K562 (cell line): ENCODE measurements at regions not wholly inside any gene's neighbourhood (a gene's known extent, or its start where the extent isn't known, plus 50 kb on each side); places are given as distances from the start of the nearest gene placed in this dataset.

Experiments used
- TBP ChIP-seq: optimal IDR thresholded peaks from 2 replicates; pipeline ENCODE3; 2011; ENCODE audit warnings: low read depth, low read length, improper control_type of control experiment
- ZFX ChIP-seq: sonication (generic); formaldehyde crosslinking; IDR thresholded peaks from 2 replicates; pipeline ENCODE4 v1.8.0; 2022; ENCODE audit warnings: mild to moderate bottlenecking, missing genetic modification reagents, moderate library complexity
- ZNF507 ChIP-seq: conservative IDR thresholded peaks from 2 replicates; pipeline ENCODE4 v1.6.1; 2017; ENCODE audit warnings: missing genetic modification characterization, missing compliant biosample characterization
- TF ChIP-seq, protein P1 (sequence below), 3 experiments: IDR thresholded peaks in 2 of 3; conservative IDR thresholded peaks in 1 of 3; 2 replicates each; pipeline ENCODE4 v1.5.1; 2011 to 2012; ENCODE audit warnings: low read length in 3 of 3, mild to moderate bottlenecking in 3 of 3, control low read depth in 2 of 3, improper control_type of control experiment in 1 of 3, inconsistent platforms in 1 of 3, low read depth in 1 of 3, mixed read lengths in 1 of 3, moderate library complexity in 1 of 3; ENCODE audit not compliant: insufficient read depth in 2 of 3
- TF ChIP-seq, protein P2 (sequence below): fragments of 250-450 bp; sonication (Bioruptor Pico); IDR thresholded peaks from 2 replicates; pipeline ENCODE4 v1.4.0; 2020; ENCODE audit warnings: mild to moderate bottlenecking, moderate library complexity
- TF ChIP-seq, protein P3 (sequence below): sonication (generic); formaldehyde crosslinking; IDR thresholded peaks from 2 replicates; pipeline ENCODE4 v1.8.0; 2023; ENCODE audit warnings: mild to moderate bottlenecking, missing genetic modification reagents

DNA sequence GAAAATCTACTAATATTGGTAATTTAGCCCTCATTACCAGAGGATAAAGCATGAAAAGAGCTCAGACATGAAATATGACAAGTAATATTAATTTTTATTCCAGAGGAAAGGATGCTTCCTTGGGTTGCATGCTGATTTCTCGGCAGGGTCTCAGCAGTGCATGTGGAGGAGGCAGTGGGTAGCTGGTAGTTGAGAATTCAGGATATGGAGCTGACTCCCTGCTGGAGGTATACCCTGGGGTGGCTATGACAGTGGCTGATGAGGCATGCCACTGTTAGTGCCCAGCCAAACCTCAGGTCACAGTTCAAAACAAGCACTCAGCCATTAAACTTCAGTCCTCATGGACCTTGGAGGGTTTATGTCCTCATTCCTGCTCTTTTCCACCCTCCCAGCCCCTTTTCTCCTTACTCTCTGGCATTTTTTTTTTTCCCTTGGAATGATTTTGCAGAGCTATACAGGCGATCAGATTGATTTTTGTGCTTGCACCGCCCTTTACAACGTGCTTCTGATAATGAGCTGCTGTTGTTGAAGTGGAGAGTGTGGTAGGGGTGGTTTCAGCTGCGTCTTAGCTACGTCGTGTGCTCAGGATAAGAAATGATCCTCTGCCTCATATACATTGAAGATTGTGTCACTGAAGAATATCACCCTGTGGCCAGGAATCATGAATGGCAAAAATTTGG lies 761.9 kb upstream of the MMS22L start:
- TF ChIP-seq ZFX (CRISPR knock-in tag) (no peak), TBP (no peak), ZNF507 (tag) (no peak)
- TF ChIP-seq, protein P1, sequence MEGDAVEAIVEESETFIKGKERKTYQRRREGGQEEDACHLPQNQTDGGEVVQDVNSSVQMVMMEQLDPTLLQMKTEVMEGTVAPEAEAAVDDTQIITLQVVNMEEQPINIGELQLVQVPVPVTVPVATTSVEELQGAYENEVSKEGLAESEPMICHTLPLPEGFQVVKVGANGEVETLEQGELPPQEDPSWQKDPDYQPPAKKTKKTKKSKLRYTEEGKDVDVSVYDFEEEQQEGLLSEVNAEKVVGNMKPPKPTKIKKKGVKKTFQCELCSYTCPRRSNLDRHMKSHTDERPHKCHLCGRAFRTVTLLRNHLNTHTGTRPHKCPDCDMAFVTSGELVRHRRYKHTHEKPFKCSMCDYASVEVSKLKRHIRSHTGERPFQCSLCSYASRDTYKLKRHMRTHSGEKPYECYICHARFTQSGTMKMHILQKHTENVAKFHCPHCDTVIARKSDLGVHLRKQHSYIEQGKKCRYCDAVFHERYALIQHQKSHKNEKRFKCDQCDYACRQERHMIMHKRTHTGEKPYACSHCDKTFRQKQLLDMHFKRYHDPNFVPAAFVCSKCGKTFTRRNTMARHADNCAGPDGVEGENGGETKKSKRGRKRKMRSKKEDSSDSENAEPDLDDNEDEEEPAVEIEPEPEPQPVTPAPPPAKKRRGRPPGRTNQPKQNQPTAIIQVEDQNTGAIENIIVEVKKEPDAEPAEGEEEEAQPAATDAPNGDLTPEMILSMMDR (IDR thresholded peaks at IDR 0.05 in 2 of 3, conservative IDR thresholded peaks at IDR 0.05 in 1 of 3; ENCODE audit: insufficient read depth in 2 of 3, low read depth in 1 of 3, low read length in 3 of 3): no peak
- TF ChIP-seq, protein P2, sequence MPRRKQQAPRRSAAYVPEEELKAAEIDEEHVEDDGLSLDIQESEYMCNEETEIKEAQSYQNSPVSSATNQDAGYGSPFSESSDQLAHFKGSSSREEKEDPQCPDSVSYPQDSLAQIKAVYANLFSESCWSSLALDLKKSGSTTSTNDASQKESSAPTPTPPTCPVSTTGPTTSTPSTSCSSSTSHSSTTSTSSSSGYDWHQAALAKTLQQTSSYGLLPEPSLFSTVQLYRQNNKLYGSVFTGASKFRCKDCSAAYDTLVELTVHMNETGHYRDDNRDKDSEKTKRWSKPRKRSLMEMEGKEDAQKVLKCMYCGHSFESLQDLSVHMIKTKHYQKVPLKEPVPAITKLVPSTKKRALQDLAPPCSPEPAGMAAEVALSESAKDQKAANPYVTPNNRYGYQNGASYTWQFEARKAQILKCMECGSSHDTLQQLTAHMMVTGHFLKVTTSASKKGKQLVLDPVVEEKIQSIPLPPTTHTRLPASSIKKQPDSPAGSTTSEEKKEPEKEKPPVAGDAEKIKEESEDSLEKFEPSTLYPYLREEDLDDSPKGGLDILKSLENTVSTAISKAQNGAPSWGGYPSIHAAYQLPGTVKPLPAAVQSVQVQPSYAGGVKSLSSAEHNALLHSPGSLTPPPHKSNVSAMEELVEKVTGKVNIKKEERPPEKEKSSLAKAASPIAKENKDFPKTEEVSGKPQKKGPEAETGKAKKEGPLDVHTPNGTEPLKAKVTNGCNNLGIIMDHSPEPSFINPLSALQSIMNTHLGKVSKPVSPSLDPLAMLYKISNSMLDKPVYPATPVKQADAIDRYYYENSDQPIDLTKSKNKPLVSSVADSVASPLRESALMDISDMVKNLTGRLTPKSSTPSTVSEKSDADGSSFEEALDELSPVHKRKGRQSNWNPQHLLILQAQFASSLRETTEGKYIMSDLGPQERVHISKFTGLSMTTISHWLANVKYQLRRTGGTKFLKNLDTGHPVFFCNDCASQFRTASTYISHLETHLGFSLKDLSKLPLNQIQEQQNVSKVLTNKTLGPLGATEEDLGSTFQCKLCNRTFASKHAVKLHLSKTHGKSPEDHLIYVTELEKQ (CRISPR knock-in tag): no peak
- TF ChIP-seq, protein P3, sequence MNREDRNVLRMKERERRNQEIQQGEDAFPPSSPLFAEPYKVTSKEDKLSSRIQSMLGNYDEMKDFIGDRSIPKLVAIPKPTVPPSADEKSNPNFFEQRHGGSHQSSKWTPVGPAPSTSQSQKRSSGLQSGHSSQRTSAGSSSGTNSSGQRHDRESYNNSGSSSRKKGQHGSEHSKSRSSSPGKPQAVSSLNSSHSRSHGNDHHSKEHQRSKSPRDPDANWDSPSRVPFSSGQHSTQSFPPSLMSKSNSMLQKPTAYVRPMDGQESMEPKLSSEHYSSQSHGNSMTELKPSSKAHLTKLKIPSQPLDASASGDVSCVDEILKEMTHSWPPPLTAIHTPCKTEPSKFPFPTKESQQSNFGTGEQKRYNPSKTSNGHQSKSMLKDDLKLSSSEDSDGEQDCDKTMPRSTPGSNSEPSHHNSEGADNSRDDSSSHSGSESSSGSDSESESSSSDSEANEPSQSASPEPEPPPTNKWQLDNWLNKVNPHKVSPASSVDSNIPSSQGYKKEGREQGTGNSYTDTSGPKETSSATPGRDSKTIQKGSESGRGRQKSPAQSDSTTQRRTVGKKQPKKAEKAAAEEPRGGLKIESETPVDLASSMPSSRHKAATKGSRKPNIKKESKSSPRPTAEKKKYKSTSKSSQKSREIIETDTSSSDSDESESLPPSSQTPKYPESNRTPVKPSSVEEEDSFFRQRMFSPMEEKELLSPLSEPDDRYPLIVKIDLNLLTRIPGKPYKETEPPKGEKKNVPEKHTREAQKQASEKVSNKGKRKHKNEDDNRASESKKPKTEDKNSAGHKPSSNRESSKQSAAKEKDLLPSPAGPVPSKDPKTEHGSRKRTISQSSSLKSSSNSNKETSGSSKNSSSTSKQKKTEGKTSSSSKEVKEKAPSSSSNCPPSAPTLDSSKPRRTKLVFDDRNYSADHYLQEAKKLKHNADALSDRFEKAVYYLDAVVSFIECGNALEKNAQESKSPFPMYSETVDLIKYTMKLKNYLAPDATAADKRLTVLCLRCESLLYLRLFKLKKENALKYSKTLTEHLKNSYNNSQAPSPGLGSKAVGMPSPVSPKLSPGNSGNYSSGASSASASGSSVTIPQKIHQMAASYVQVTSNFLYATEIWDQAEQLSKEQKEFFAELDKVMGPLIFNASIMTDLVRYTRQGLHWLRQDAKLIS: no peak
